Panc1 (cell line): ENCODE measurements at regions not wholly inside any gene's neighbourhood (a gene's known extent, or its start where the extent isn't known, plus 50 kb on each side); places are given as distances from the start of the nearest gene placed in this dataset.

ENCODE experiments used
- POLR2AphosphoS5 ChIP-seq: IDR thresholded peaks from 2 replicates; pipeline ENCODE4 v1.6.1; 2012; ENCODE audit warnings: mild to moderate bottlenecking, low read depth, low read length, moderate library complexity
- TF ChIP-seq, protein P1 (sequence below): fragments of 450-650 bp; IDR thresholded peaks from 2 replicates; pipeline ENCODE4 v1.5.1; 2017; ENCODE audit warnings: mild to moderate bottlenecking

- TF ChIP-seq, protein P1, sequence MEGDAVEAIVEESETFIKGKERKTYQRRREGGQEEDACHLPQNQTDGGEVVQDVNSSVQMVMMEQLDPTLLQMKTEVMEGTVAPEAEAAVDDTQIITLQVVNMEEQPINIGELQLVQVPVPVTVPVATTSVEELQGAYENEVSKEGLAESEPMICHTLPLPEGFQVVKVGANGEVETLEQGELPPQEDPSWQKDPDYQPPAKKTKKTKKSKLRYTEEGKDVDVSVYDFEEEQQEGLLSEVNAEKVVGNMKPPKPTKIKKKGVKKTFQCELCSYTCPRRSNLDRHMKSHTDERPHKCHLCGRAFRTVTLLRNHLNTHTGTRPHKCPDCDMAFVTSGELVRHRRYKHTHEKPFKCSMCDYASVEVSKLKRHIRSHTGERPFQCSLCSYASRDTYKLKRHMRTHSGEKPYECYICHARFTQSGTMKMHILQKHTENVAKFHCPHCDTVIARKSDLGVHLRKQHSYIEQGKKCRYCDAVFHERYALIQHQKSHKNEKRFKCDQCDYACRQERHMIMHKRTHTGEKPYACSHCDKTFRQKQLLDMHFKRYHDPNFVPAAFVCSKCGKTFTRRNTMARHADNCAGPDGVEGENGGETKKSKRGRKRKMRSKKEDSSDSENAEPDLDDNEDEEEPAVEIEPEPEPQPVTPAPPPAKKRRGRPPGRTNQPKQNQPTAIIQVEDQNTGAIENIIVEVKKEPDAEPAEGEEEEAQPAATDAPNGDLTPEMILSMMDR: no peak
- TF ChIP-seq POLR2AphosphoS5: no peak
Observed at GRCh38 chr3:164371681-164372080, 706.6 kb downstream of the SI start.
